ENCODE measurements at regions not wholly inside any gene's neighbourhood (a gene's known extent, or its start where the extent isn't known, plus 50 kb on each side); places are given as distances from the start of the nearest gene placed in this dataset.

GRCh38 chr5:74182603-74183002, 457.9 kb downstream of the ENC1 start:
- intact Hi-C loops (cut with DNase I): no loop called here
- DNase-seq (no peak), ATAC-seq (ENCODE audit: poor library complexity) (no peak)

GRCh38 chr5:74179701-74180100, 460.8 kb downstream of the ENC1 start:
- DNase-seq: no peak
- intact Hi-C loops (cut with DNase I): no loop called here
- no peak for ATAC-seq (ENCODE audit: poor library complexity)

GRCh38 chr5:74179179-74179578, 461.3 kb downstream of the ENC1 start:
- ATAC-seq (ENCODE audit: poor library complexity): peak; percentile 48
- DNase-seq: no peak
- intact Hi-C loops (cut with DNase I): no loop called here

- intact Hi-C loops (cut with DNase I): no loop called here
- no peak for ATAC-seq (ENCODE audit: poor library complexity)
These were observed 462.6 kb downstream of the ENC1 start for GRCh38 chr5:74177961-74178360.

GRCh38 chr5:74174366-74174765, 466.2 kb downstream of the ENC1 start:
- ATAC-seq (ENCODE audit: poor library complexity) (no peak), DNase-seq (no peak)
- intact Hi-C loops (cut with DNase I): no loop called here

More at GRCh38 chr5:74177961-74178360, 462.6 kb downstream of the ENC1 start:
- no peak for DNase-seq

GRCh38 chr5:74173665-74174064, 466.9 kb downstream of the ENC1 start:
- intact Hi-C loops (cut with DNase I): no loop called here
- no peak for DNase-seq
- ATAC-seq (ENCODE audit: poor library complexity): no peak

- intact Hi-C loops (cut with DNase I): no loop called here
- DNase-seq (no peak), ATAC-seq (ENCODE audit: poor library complexity) (no peak)
These were observed 467.3 kb downstream of the ENC1 start for GRCh38 chr5:74173241-74173640.

GRCh38 chr5:74169701-74170100, 470.8 kb downstream of the ENC1 start:
- DNase-seq: no peak
- ATAC-seq (ENCODE audit: poor library complexity): no peak
- intact Hi-C loops (cut with DNase I): no loop called here

GRCh38 chr5:74167930-74168315, 472.6 kb downstream of the ENC1 start:
- intact Hi-C loops (cut with DNase I): no loop called here
- DNase-seq: no peak
- no peak for ATAC-seq (ENCODE audit: poor library complexity)

- no peak for ATAC-seq (ENCODE audit: poor library complexity)
- DNase-seq: no peak
- intact Hi-C loops (cut with DNase I): no loop called here
These were observed 473.2 kb downstream of the ENC1 start for GRCh38 chr5:74167206-74167929.

GRCh38 chr5:74166064-74166463, 474.5 kb downstream of the ENC1 start:
- intact Hi-C loops (cut with DNase I): no loop called here
- no peak for DNase-seq
- no peak for ATAC-seq (ENCODE audit: poor library complexity)

- DNase-seq (no peak), ATAC-seq (ENCODE audit: poor library complexity) (peak; percentile 85)
- intact Hi-C loops (cut with DNase I): no loop called here
These were observed 475.7 kb downstream of the ENC1 start for GRCh38 chr5:74164725-74165235.

- intact Hi-C loops (cut with DNase I): no loop called here
- ATAC-seq (ENCODE audit: poor library complexity): no peak
These were observed 478.0 kb downstream of the ENC1 start for GRCh38 chr5:74162524-74162923.

GRCh38 chr5:74161170-74161569, 479.4 kb downstream of the ENC1 start:
- DNase-seq (no peak), ATAC-seq (ENCODE audit: poor library complexity) (no peak)
- intact Hi-C loops (cut with DNase I): no loop called here

More at GRCh38 chr5:74162524-74162923, 478.0 kb downstream of the ENC1 start:
- DNase-seq: no peak

- DNase-seq (no peak), ATAC-seq (ENCODE audit: poor library complexity) (no peak)
- intact Hi-C loops (cut with DNase I): no loop called here
These were observed 483.7 kb downstream of the ENC1 start for GRCh38 chr5:74156728-74157383.

- ATAC-seq (ENCODE audit: poor library complexity): no peak
These were observed 485.0 kb downstream of the ENC1 start for GRCh38 chr5:74155501-74155900.

GRCh38 chr5:74154526-74154925, 486.0 kb downstream of the ENC1 start:
- intact Hi-C loops (cut with DNase I): no loop called here
- ATAC-seq (ENCODE audit: poor library complexity) (no peak), DNase-seq (no peak)

More at GRCh38 chr5:74155501-74155900, 485.0 kb downstream of the ENC1 start:
- intact Hi-C loops (cut with DNase I): no loop called here
- DNase-seq: no peak

GRCh38 chr5:74153255-74153790, 487.2 kb downstream of the ENC1 start:
- intact Hi-C loops (cut with DNase I): no loop called here
- DNase-seq (no peak), ATAC-seq (ENCODE audit: poor library complexity) (no peak)

GRCh38 chr5:74152625-74153254, 487.8 kb downstream of the ENC1 start:
- intact Hi-C loops (cut with DNase I): no loop called here
- no peak for DNase-seq
- ATAC-seq (ENCODE audit: poor library complexity): no peak

GRCh38 chr5:74152136-74152535, 488.4 kb downstream of the ENC1 start:
- intact Hi-C loops (cut with DNase I): no loop called here
- no peak for ATAC-seq (ENCODE audit: poor library complexity)
- no peak for DNase-seq
